Tibial nerve (tissue), 4 donors: ENCODE measurements at regions not wholly inside any gene's neighbourhood (a gene's known extent, or its start where the extent isn't known, plus 50 kb on each side); places are given as distances from the start of the nearest gene placed in this dataset.

Source experiments
- DNase-seq, 2 donors: peaks; one replicate each; pipeline ENCODE4 v3.0.0-alpha.2; 2019; ENCODE audit warnings: low spot score in 2 of 2
- H3K27ac ChIP-seq, 4 donors: fragments of 200-600 bp; sonication (generic) in 3 of 4; one replicate each; pipeline ENCODE4 v1.5.1; 2017 to 2019; ENCODE audit warnings: mild to moderate bottlenecking in 1 of 4
- H3K27me3 ChIP-seq, 2 donors: fragments of 200-600 bp; sonication (generic) in 1 of 2; one replicate each; pipeline versions ENCODE4 v1.5.1 to v1.6.0; 2017 to 2019
- H3K36me3 ChIP-seq, 3 donors: fragments of 200-600 bp; sonication (generic); one replicate each; pipeline ENCODE4 v1.5.1; 2018 to 2019
- H3K4me1 ChIP-seq, 4 donors: fragments of 200-600 bp; sonication (generic) in 3 of 4; one replicate each; pipeline ENCODE4 v1.5.1; 2017 to 2019
- H3K4me3 ChIP-seq, 4 donors: fragments of 200-600 bp; sonication (generic) in 3 of 4; one replicate each; pipeline ENCODE4 v1.5.1; 2017 to 2019; ENCODE audit warnings: mild to moderate bottlenecking in 1 of 4, moderate library complexity in 1 of 4
- H3K9me3 ChIP-seq, 4 donors: fragments of 200-600 bp; sonication (generic) in 3 of 4; one replicate each; pipeline ENCODE4 v1.5.1; 2017 to 2019
- EP300 ChIP-seq, 2 donors: sonication (generic); formaldehyde crosslinking; IDR thresholded peaks; one replicate each; pipeline ENCODE4 v1.6.1; 2017; ENCODE audit warnings: antibody characterized with exemption in 2 of 2, mild to moderate bottlenecking in 1 of 2
- POLR2A ChIP-seq, 2 donors: fragments of 450-650 bp; IDR thresholded peaks; one replicate each; pipeline ENCODE4 v1.6.1; 2017; ENCODE audit warnings: antibody characterized with exemption in 2 of 2, mild to moderate bottlenecking in 2 of 2, moderate library complexity in 2 of 2
- WGBS, 2 donors: methylation state at CpG; one replicate each; pipeline ENCODE4 v1.1.5; 2018; 5-methylcytosine and 5-hydroxymethylcytosine counted together
- TF ChIP-seq, protein P1 (sequence below), 5 experiments: fragments of 200-600 bp in 3 of 5; fragments of 450-650 bp in 2 of 5; sonication (generic) in 3 of 5; IDR thresholded peaks; one replicate each; pipeline ENCODE4 v1.5.1; 2016 to 2019; ENCODE audit warnings: antibody characterized with exemption in 5 of 5, mild to moderate bottlenecking in 3 of 5, moderate library complexity in 2 of 5

- no peak for DNase-seq
- no peaks in the 10 kb centered on the region for H3K9me3 ChIP-seq
- no peaks in the 10 kb centered on the region for H3K36me3 ChIP-seq
- H3K27ac ChIP-seq: no peak overlapping the region
- H3K27me3 ChIP-seq: no peaks in the 10 kb centered on the region
- H3K4me3 ChIP-seq: no peak overlapping the region
- no peak for TF ChIP-seq POLR2A (IDR thresholded peaks at IDR 0.05)
- TF ChIP-seq, protein P1, sequence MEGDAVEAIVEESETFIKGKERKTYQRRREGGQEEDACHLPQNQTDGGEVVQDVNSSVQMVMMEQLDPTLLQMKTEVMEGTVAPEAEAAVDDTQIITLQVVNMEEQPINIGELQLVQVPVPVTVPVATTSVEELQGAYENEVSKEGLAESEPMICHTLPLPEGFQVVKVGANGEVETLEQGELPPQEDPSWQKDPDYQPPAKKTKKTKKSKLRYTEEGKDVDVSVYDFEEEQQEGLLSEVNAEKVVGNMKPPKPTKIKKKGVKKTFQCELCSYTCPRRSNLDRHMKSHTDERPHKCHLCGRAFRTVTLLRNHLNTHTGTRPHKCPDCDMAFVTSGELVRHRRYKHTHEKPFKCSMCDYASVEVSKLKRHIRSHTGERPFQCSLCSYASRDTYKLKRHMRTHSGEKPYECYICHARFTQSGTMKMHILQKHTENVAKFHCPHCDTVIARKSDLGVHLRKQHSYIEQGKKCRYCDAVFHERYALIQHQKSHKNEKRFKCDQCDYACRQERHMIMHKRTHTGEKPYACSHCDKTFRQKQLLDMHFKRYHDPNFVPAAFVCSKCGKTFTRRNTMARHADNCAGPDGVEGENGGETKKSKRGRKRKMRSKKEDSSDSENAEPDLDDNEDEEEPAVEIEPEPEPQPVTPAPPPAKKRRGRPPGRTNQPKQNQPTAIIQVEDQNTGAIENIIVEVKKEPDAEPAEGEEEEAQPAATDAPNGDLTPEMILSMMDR (IDR thresholded peaks at IDR 0.05): no peak
- TF ChIP-seq EP300 (IDR thresholded peaks at IDR 0.05): no peak
- no peaks in the 10 kb centered on the region for H3K4me1 ChIP-seq
- 65 to 85% methylated on average over 4 of the region's 4 CpGs for WGBS, 2 donors
Observed at GRCh38 chr2:184463102-184463865, 135.0 kb upstream of the ZNF804A start.

DNA sequence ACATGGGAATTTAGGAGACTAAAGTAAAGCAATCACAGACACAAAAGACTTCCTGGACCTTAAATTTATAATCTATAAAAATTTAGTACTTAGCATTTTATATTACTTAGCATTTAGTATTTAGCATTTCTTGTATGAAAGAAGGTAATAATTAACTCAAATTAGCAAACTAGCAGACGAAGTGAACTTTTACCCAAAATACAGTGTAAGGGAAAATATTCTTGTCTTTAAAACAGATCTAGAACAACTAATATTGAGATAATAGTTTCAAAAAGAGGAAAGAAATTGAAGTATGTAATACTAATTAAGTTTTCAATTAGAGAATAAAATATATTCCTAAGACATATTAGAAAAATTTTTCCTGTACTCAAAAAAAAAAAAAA is 134.5 kb upstream of the ZNF804A start:
- WGBS, 2 donors: 75 to 80% methylated on average over 1 of the region's 1 CpG
- no peaks in the 10 kb centered on the region for H3K27me3 ChIP-seq
- H3K4me3 ChIP-seq: no peak overlapping the region
- H3K36me3 ChIP-seq: no peaks in the 10 kb centered on the region
- no peak for TF ChIP-seq POLR2A (IDR thresholded peaks at IDR 0.05)
- no peak for TF ChIP-seq EP300 (IDR thresholded peaks at IDR 0.05)
- TF ChIP-seq, protein P1 (IDR thresholded peaks at IDR 0.05): no peak
- DNase-seq: no peak
- H3K27ac ChIP-seq: no peak overlapping the region
- no peaks in the 10 kb centered on the region for H3K4me1 ChIP-seq
- no peaks in the 10 kb centered on the region for H3K9me3 ChIP-seq

GRCh38 chr2:184468826-184469225 is 129.5 kb upstream of the ZNF804A start:
- no peaks in the 10 kb centered on the region for H3K27me3 ChIP-seq
- no peaks in the 10 kb centered on the region for H3K36me3 ChIP-seq
- DNase-seq: no peak
- H3K4me1 ChIP-seq: no peaks in the 10 kb centered on the region
- TF ChIP-seq EP300 (IDR thresholded peaks at IDR 0.05) (no peak), POLR2A (IDR thresholded peaks at IDR 0.05) (no peak)
- TF ChIP-seq, protein P1 (IDR thresholded peaks at IDR 0.05): no peak
- no peak overlapping the region for H3K4me3 ChIP-seq
- H3K27ac ChIP-seq: no peak overlapping the region
- WGBS, 2 donors: 72 to 85% methylated on average over 3 of the region's 3 CpGs
- no peaks in the 10 kb centered on the region for H3K9me3 ChIP-seq

GRCh38 chr2:184472481-184472880 is 125.8 kb upstream of the ZNF804A start:
- Histone ChIP-seq H3K9me3 (no peaks in the 10 kb centered on the region), H3K27ac (no peak overlapping the region), H3K4me3 (no peak overlapping the region), H3K4me1 (no peaks in the 10 kb centered on the region), H3K36me3 (no peaks in the 10 kb centered on the region), H3K27me3 (no peaks in the 10 kb centered on the region)
- DNase-seq: no peak
- TF ChIP-seq, protein P1 (IDR thresholded peaks at IDR 0.05): no peak
- no peak for TF ChIP-seq EP300 (IDR thresholded peaks at IDR 0.05)
- 41 to 53% methylated on average over 1 of the region's 1 CpG for WGBS, 2 donors

GRCh38 chr2:184481865-184482264 is 116.5 kb upstream of the ZNF804A start:
- no peaks in the 10 kb centered on the region for H3K4me1 ChIP-seq
- H3K4me3 ChIP-seq: no peak overlapping the region
- no peak for TF ChIP-seq EP300 (IDR thresholded peaks at IDR 0.05)
- TF ChIP-seq, protein P1 (IDR thresholded peaks at IDR 0.05): no peak
- no peak for TF ChIP-seq POLR2A (IDR thresholded peaks at IDR 0.05)
- DNase-seq: no peak
- whole genome bisulfite sequencing, 2 donors: 37 to 39% methylated on average over 1 of the region's 1 CpG
- H3K36me3 ChIP-seq: no peaks in the 10 kb centered on the region
- no peaks in the 10 kb centered on the region for H3K27me3 ChIP-seq
- no peaks in the 10 kb centered on the region for H3K9me3 ChIP-seq
- no peak overlapping the region for H3K27ac ChIP-seq
